ENCODE measurements at regions not wholly inside any gene's neighbourhood (a gene's known extent, or its start where the extent isn't known, plus 50 kb on each side); places are given as distances from the start of the nearest gene placed in this dataset.

DNA sequence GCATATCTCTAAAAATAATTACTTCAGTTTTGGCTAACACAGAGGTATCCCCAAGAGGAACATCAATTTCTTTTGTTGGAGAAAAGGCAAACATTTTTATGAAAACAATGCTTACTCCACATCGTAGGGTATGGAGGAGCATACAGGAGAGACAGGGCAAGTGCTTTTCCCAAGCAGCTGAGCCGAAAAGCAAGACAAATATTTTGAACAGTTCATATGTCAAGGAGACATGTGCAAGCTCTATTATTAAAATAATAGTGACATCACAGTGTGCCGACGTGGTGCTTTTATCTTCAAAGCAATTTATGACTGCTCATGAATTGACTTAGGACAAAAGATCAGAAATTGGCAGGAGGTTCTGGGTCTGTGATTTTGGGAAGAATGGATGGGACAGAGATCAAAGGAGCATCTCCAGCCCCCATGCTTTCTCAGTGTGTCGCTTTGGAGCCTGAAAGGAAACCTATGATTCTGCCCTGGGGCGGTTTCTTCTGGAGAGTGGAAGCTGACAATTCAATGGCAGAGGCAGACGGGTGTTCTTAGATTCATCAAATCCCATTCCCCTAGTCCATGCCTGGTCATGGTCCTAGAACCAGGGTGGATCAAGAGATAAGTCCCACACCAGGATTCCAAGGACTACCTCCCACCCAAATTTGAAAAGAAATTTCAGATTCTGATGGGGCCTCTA is 97.1 kb downstream of the JCAD start:
- no peak for DNase-seq (ENCODE audit: low read depth in 2 of 2)

DNA sequence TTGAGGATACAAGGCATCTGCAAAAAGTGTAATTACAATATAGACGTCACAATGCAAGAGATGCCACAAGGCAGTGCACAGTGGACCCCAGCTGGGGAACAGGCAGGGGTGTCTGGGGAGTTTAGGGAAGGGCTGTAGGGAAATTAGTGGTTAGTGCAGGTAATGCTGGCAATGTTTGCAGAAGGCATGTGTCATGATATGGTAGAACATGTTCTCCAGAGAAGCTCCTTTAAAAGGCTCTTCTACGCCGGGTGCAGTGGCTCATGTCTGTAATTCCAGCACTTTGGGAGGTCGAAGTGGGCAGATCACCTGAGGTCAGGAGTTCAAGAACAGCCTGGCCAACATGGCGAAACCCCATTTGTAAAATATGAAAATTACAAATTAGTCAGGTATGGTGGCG is 98.0 kb downstream of the JCAD start:
- no peak for DNase-seq (ENCODE audit: low read depth in 2 of 2)

DNA sequence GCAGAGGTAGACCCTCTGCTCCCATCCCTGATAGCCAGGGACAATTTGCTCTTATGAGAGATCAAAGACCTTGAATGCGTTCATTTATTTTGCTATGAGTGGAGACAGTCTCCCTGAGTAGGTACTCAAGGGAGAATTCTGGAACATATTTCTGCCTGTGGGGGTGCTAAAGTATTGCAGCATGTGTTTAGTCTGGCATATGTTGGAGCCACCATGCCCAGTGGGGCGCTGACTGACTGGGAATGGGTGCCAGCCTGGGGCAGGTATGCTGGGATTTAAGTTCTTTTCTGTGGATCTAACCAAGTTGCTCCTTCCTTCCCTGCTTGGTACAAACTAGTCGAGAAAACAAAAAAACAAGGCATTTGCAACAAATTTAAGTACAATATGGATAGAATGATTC is 99.1 kb downstream of the JCAD start:
- DNase-seq (ENCODE audit: low read depth in 2 of 2) = no peak

DNA sequence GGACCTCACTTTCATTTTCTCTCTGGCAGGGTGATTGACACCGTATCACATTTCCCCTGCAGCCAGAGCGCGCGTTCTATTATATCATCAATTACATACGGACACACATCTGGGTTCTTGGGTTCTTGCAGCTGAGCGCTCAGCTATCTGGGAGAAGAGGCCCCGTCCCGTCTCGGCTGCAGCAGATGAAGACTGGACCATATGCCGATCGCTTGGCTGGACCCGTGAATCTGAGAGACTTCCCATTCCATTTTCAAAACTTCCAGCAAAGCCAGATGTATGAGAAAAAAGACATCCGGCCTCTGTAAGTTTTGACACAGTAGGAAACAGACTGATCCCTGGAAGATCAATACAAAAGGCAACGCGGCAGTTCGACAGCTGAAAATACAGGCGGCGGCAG is 99.8 kb downstream of the JCAD start:
- DNase-seq (ENCODE audit: low read depth in 2 of 2) = no peak

DNA sequence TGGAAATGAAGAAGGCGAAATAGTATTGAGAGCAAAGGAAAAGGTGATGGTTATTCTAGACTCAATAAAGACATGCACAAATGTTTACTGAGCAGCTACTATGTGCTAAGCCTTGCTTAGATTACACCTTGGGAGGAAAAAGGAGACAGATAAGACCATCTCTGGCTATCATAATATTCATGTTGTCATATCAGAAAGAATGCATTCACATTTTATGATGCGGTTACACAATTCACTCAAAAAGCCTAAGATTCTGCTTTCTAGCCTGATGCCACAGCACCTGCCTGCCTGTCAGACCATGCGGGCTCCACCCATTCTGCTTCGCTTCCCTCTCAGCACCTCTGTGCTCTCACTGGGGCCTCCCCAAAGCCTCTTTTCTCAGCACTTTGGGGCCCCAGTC is 100.9 kb downstream of the JCAD start:
- no peak for DNase-seq (ENCODE audit: low read depth in 2 of 2)

DNA sequence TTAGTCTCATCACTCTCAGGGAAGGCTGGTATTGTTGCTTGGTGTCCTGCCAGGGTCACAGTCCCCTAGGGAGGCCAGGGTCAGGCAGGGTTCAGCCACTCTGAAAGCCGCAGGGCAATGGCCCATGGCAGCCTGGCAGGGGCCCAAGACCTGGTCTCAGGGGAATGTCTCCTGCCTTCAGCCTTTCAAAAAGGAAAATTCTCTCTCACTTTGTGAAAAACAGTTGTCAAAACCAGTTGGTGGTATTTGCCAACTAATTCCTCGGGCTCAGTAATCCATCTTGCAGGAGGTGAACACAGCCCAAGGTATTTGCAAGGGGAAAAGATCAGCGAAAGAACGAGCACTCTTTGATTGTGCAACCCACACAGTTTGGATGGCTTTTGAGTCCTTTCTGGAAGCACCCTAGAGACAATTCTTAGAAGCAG is 101.5 kb downstream of the JCAD start:
- no peak for DNase-seq (ENCODE audit: low read depth in 2 of 2)

DNA sequence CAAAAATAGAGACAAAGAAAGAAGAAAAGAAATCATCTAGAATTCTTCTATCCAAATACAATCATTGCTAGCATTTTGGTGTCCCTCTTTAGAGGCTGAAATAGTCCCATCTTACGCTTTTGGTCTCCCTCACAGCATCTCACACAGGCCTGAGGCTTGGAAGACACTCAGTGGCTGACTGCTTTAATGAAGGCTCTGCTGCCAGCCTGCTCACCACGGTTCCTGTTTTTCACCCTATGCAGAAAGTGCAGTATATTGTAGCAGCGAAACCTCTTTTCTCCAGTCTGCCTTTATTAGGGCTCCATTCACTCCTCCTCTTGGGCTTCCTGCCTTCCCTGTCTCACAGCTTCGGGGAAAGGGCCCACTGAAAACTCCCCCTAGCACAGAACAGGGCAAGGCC is 102.2 kb downstream of the JCAD start:
- DNase-seq (ENCODE audit: low read depth in 2 of 2) = no peak

DNA sequence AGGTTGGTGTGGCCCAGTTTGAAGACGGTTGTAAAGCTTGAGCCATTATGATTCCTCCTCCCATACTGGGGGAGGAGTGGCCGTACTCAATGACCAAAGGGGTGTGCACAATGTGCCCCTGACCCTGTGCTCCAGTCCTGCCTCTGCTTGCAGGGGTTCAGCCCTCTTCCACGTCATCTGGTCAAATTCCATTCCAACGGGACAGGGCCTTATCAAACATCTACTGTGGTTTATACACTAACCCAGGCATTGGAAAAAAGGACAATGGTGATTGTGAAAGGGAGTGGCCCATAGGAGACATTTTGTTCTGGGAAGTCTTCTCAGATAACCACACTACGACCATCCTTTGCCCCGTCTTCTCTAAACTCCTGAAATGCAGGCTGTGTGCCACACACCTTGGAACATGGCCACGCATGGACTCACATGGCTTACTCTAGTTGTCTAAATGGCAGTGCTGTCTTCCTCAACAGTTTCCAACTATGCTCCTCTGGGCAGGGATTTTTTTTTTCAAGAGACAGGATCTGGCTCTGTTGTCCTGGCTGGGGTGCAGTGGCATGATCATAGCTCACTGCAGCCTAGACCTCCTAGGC is 103.0 kb downstream of the JCAD start:
- no peak for DNase-seq (ENCODE audit: low read depth in 2 of 2)

DNA sequence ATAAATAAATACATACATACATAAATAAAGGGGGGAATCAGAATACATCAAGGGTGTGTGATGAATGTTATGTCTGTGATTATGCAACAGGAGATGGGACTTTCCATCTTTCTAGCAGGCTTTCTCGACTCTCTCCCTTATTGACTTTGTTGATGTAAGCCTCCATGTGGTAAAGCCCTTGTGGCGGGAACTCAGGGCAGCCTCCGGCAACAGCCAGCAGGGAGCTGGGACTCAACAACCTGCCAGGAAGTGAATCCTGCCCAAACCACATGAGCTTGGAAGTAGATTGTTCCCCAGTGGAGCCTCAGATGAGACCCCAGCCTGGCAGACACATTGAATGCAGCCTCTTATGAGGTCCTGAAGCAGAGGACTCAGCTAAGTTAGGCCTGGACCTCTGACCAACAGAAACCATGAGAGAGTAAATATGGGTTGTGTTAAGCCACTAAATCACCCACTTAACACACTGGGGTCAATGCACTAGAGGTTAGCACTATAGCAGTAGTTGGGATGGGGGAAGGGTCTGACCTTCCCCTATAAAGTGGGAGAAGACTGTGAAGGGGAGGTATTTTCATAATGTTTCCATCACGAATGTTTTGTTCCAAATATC is 104.0 kb downstream of the JCAD start:
- DNase-seq (ENCODE audit: low read depth in 2 of 2) = no peak

DNA sequence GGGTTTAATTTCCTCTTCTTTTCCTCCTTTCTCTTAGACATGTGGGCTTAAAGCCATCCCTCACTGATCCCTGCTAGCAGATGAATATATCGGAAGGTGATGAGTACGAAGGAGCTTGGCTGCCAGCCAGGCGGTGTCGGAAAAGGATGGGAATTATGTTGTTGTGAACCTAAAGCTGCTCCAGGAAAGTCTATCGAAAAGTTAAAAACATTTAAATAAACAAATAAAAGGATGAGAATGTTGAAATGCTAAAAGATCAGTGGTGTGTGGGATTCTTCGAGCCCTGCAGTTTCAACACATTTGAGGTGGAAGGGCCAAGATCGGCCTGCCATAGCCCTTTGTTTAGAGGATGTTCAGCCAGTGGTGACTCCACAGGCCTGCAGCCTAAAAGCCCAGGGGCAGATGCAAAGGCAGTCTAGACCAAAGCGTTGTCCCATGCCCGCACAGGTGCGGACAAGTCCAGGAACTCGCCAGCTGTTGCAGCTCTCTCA is 107.9 kb downstream of the JCAD start:
- no peak for DNase-seq (ENCODE audit: low read depth in 2 of 2)

DNA sequence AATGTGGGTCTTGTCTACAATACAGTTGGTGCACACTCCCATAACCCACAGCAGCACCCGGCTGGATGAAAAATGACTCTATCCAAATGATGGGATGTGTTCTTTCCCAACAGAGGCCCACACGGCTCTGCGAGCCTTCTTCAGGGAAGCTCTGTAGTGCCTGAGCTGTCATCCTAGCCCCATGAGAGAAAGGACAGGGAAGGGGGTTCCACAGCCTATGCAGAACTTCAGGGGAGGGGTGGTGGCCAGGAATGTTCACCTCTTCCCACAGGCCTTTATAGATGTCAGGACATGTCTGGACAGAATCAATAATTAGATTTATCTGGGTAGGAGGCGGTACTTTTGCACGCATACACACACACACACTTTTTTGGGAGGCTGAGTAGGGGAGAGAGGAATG is 109.0 kb downstream of the JCAD start:
- DNase-seq (ENCODE audit: low read depth in 2 of 2) = no peak

DNA sequence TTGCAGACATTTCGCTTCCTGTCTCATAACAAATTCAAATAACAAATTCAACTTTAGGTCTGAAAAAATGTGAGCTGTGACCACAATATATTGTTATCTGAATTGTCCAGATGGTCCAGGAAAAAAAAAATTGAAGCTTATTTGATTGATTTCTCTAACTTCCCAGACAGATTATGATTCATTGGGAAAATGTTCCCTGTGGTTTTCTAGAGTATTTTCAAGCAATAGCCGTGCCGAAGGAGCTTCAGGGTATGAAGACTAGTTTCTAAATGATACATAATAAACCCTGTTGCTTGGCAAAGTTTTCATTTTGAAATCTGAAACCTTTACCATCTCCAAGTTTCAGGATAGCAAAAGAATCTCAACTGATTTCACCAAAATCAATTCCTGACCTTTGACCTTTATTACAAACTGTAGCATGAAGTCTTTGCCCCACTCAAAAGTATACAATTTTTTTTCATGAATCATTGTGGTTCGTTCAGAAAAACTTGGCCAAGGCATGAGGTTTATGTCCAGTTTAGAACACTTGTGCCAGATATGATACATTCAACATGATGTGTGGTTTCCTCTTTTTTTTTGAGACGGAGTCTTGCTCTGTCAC is 109.9 kb downstream of the JCAD start:
- no peak for DNase-seq (ENCODE audit: low read depth in 2 of 2)

DNA sequence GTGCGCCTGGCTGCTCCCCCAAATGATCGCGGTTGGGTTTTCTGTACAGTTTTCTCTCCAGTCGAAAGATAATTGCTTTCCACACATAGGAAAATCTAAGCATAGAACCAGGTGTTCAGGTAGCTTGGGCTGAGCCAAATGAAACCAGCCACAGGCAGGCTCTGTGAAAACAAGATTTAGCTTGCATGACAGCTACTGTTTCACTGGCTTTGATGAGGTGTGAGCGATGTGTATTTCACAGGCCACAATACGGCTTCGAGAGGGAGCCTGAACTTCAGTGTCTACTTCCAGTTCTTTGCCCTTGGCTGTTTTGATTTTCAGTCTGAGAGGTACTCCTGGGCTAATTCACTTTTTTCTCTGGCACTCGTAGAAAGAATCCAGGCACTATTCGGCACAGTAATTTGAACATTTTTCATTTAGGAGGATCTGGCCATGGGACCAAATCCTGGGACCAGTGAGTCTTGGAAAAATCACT is 110.5 kb downstream of the JCAD start:
- DNase-seq (ENCODE audit: low read depth in 2 of 2) = no peak

DNA sequence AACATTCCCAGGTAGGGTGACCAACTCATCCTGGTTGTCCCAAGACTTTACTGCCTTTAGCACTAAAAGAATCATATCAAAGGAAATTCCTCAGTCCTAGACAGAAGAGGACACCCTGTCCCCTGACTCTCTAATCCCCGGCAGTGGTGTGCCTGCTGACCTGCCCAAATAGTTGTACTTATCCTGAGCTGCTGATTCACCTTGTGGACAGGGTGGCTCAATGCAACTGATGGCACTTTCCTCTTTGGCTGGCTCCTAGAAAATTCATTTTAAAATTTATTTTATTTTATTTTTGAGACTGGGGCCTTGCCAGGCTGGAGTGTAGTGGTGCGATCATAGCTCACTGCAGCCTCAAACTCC is 111.7 kb downstream of the JCAD start:
- DNase-seq (ENCODE audit: low read depth in 2 of 2) = no peak

DNA sequence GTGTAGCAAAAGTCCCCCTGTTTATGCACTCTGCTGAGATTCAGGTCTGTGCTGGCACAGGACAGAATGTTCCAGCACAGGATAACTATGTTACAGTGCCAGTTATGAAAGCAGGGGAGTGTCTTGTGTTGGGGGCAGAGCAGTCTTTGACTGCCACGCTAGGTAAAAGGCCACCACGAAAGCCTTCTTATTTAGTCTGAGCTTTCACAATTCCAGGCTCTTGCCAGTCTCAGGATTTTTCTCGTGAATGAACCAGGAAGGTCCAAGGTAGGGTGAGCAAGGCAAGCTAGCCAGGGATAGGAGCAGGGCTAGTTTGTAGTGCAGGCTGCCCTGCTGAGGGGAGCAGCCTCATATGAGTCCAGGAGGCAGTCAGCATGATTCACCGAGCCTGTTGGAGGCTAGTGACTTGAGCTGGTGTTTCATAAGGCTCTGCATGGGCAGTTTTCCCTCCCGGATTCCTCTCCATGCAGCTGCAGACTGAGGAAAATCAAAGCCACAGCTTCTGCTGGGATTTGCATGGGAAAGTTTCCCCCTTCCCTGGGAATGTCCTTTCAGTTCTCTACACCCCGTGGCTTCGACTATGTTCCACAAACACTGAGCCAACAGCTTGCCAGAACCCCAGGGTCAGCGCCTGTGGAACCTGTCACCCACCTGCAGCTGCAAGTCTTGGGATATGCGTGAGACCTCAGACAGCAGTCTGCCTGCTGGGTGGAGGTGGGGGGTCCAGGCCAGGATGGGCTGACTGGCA is 112.3 kb downstream of the JCAD start:
- no peak for DNase-seq (ENCODE audit: low read depth in 2 of 2)

DNA sequence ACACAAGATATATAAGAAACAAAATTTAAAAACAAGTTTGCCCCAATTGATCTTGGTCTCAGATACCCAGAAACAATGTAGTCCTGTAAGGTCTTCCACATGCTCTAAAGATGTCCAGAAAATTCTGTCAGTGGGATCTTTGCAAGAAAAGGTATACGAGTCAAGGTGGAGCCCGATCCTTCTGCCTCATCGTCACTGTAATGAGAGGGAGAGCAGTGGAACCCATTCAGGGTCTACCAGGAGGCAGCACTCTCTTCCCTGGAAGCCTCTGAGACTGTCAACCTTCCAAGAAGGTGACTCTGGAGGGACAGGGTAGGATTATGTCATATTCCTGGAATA is 112.8 kb downstream of the JCAD start:
- DNase-seq (ENCODE audit: low read depth in 2 of 2) = no peak

DNA sequence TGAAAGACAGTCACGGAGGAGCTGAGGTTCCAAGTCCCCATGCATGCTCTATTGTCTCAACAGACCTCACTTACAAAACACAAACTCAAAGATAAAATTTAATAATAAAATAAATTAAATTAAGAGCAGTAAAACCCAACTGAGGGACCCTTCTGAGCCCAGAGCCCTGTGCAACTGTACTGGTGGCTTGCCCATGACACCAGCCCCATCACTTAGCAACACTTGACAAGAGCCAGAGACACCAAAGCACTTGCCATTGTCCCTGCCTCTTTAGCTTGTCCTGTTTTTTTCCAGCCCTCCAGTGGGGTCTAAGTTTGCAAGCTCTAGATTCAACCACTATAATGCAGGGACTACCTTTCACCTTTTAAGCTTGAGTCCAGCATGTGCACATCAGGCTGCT is 117.9 kb downstream of the JCAD start:
- no peak for DNase-seq (ENCODE audit: low read depth in 2 of 2)

DNA sequence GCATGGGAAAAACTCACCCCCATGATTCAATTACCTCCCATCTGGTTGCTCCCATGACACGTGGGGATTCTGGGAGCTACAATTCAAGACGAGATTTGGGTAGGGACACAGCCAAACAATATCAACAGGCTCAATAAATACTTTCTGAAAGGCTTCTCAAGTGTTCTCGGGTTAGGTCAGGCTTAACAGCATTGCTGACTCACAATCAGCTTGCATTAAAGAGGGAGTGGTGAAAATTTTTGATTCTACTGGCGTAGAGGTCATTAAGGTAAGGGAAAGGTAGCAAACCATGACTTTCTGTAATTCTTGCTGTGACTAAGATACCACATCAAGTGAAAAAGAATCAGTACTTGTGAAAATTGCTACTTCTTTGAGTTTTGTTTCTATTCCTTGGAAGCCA is 126.4 kb downstream of the JCAD start:
- no peak for DNase-seq (ENCODE audit: low read depth in 2 of 2)

DNA sequence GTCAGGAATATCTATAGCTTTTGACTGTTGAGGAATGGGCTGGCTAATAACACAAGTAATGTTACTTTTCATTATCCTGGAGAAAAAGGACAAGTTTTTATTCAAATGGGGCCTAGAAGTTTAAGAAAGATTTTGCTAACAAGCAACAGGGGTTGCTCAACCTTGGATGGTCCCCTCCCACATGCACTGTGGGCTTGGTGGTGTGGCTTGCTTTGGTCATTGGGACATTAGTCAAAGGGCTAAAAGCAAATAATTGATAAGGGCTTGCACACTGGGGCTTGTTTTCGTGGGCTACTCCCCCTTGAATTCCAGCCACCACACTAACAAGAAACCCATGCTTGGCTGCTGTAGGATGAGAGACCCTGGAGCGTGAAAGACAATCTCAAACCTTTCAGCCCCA is 127.6 kb downstream of the JCAD start:
- DNase-seq (ENCODE audit: low read depth in 2 of 2) = no peak

DNA sequence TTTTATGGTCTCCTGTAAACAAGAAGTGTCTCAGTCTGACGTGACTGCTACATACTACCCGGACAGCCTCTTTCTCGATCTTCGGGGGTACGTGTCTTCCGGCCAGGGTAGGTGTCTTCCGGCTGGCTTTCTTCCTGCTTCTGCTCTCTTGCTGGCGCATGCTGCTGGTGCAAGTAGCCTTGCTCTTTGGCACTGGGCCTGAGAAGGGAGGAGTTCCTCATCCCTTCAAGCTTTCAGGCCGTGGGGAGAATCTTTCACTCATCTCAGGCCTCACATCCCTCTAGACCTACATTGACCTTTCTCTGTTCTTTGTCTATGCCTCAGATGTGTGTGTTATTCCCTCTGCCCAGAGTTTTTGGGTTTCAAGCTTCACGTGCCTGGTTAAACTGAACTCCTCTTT is 130.4 kb downstream of the JCAD start:
- no peak for DNase-seq (ENCODE audit: low read depth in 2 of 2)

DNA sequence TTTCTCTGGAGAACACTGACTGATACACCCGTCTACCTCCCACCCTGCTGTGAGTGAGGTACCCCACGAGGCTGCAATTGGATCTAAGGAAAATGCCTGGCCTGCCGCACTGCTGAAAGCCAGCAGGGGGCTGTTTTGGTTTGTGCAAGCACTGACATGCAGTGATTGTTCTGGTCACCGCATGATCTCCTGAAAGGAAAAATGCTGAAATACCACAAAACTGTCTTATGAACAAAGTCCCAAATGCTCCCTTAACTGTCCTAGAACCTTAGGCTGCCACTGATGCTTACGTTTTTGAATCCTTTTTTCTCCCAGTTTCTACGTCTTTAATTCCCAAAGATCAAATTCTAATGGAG is 132.7 kb downstream of the JCAD start:
- no peak for DNase-seq (ENCODE audit: low read depth in 2 of 2)
